Activated CD4-positive, alpha-beta T cell treated with anti-CD3 and anti-CD28 coated beads for 36 hours (primary cell): ENCODE measurements at regions not wholly inside any gene's neighbourhood (a gene's known extent, or its start where the extent isn't known, plus 50 kb on each side); places are given as distances from the start of the nearest gene placed in this dataset.
"Not testable (repeated sequence)": the region's sequence is repeated elsewhere in the genome, so short reads cannot be mapped to it uniquely, and the experiment has no call there.

Source experiments
- ATAC-seq: fragments of 200-7000 bp; cut with Tn5 transposase; one replicate; pipeline ENCODE4 v1.10.0; 2021; ENCODE audit warnings: mild to moderate bottlenecking, moderate library complexity
- CTCF ChIA-PET: fragments of 350-600 bp; sonication (Branson Sonifier 250); formaldehyde crosslinking; loops from one replicate; lab custom pipeline; 2021; ENCODE audit warnings: antibody characterized with exemption; lab: Charles Lee
- POLR2A ChIA-PET: fragments of 350-600 bp; sonication (Branson Sonifier 250); formaldehyde crosslinking; loops from one replicate; lab custom pipeline; 2021; ENCODE audit warnings: antibody characterized with exemption, inconsistent platforms; lab: Charles Lee
- DNase-seq: peaks from one replicate; pipeline ENCODE4 v3.0.0-alpha.2; 2020
- H3K27ac Mint-ChIP-seq: one replicate; pipeline ENCODE4 v1.8.0; 2021; ENCODE audit warnings: mixed read lengths
- H3K27me3 Mint-ChIP-seq: one replicate; pipeline ENCODE4 v1.8.0; 2021; ENCODE audit warnings: mixed read lengths
- H3K36me3 Mint-ChIP-seq: one replicate; pipeline ENCODE4 v1.8.0; 2021; ENCODE audit warnings: low read depth, mixed read lengths
- H3K4me1 Mint-ChIP-seq: one replicate; pipeline ENCODE4 v1.8.0; 2021; ENCODE audit warnings: mixed read lengths
- H3K4me3 Mint-ChIP-seq: one replicate; pipeline ENCODE4 v1.8.0; 2021; ENCODE audit warnings: mild to moderate bottlenecking, moderate library complexity, mixed read lengths
- H3K9me3 Mint-ChIP-seq: one replicate; pipeline ENCODE4 v1.8.0; 2021; ENCODE audit warnings: low read depth, mixed read lengths
- intact Hi-C, 2 experiments: fragments of 100-400 bp; cut with DNase I in 1 of 2; cut with micrococcal nuclease in 1 of 2; formaldehyde crosslinking; loops; one replicate each; pipeline versions ENCODE4 v1.14.2 to v1.15.1; 2022 to 2024; cut with DNase I, micrococcal nuclease

- Mint-ChIP-seq H3K27ac (no peak overlapping the region), H3K36me3 (no peaks in the 10 kb centered on the region)
- CTCF ChIA-PET: no interaction called here
These were observed 262.6 kb downstream of the MAP2K6 start for GRCh38 chr17:69677130-69677529.

GRCh38 chr17:69678206-69678605 lies 263.7 kb downstream of the MAP2K6 start:
- DNase-seq: no peak
- ChIA-PET CTCF (no interaction called here), POLR2A (no interaction called here)
- H3K27ac Mint-ChIP-seq: no peak overlapping the region
- intact Hi-C loops: no loop called here
- H3K27me3 Mint-ChIP-seq: no peaks in the 10 kb centered on the region
- H3K9me3 Mint-ChIP-seq: peaks cover 3% of the 10 kb centered on the region
- H3K36me3 Mint-ChIP-seq: no peaks in the 10 kb centered on the region
- ATAC-seq: no peak
- H3K4me3 Mint-ChIP-seq: no peak overlapping the region
- H3K4me1 Mint-ChIP-seq: no peaks in the 10 kb centered on the region

More at GRCh38 chr17:69677130-69677529, 262.6 kb downstream of the MAP2K6 start:
- DNase-seq (no peak), ATAC-seq (no peak)
- H3K27me3 Mint-ChIP-seq: no peaks in the 10 kb centered on the region
- intact Hi-C loops: no loop called here
- no peaks in the 10 kb centered on the region for H3K4me1 Mint-ChIP-seq
- POLR2A ChIA-PET: no interaction called here
- no peak overlapping the region for H3K4me3 Mint-ChIP-seq
- H3K9me3 Mint-ChIP-seq: peaks cover 3% of the 10 kb centered on the region

DNA sequence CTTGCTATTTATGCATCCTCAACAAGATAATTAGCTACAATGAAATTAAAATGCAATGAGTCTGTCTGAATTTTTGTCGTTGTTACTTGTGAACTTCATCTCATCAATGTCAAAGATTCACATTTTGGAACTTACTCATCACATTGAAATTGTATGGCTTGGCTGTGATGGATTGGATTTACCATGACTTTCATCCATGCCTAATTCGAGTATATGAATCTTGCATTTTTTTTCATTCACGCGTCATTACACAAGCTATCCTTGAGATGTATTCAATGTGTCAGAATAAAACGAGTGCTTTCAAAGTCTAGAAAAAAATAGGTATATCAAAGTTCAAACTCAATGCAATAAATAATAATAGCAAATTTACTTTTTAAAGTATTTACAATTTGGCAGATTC lies 265.3 kb downstream of the MAP2K6 start:
- ChIA-PET CTCF (no interaction called here), POLR2A (no interaction called here)
- H3K36me3 Mint-ChIP-seq: no peaks in the 10 kb centered on the region
- H3K4me3 Mint-ChIP-seq: no peak overlapping the region
- intact Hi-C loops: no loop called here
- H3K4me1 Mint-ChIP-seq: no peaks in the 10 kb centered on the region
- ATAC-seq (no peak), DNase-seq (no peak)
- H3K9me3 Mint-ChIP-seq: peaks cover 3% of the 10 kb centered on the region
- H3K27ac Mint-ChIP-seq: no peak overlapping the region
- H3K27me3 Mint-ChIP-seq: peaks cover 1% of the 10 kb centered on the region

DNA sequence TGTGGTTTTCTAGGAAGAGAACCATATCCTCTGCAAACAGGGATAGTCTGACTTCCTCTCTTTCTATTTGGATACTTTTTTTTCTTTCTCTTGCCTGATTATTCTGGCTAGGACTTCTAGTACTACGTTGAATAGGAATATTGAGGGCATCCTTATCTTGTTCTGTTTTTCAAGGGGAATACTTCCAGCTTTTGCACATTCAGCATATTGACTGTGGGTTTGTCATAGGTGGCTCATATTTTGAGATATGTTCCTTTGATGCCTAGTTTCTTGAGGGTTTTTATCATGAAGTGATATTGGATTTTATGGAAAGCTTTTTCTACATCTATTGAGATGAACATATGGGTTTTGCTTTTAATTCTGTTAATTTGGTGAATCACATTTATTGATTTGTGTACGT lies 269.8 kb downstream of the MAP2K6 start:
- POLR2A ChIA-PET: no interaction called here

DNA sequence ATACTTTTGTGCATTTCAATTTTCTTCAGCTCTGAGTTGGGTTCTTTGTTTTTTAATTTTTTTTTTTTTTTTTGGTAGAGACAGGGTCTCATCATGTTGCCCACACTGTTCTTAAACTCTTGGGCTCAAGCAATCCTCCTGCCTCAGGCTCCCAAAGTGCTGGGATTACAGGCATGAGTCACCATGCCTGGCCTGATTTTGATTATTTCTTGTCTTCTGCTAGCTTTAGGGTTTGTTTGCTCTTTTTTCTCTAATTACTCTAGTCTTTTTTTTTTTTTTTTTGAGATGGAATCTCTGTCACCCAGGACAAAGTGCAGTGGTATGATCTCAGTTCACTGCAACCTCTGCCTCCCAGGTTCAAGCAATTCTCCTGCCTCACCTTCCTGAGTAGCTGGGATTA lies 270.7 kb downstream of the MAP2K6 start:
- CTCF ChIA-PET: not testable (repeated sequence)
- POLR2A ChIA-PET: interaction anchor here (0.6 kb wide), 1 partner anchor 110 kb away, joined by 3 read pairs; no protein-coding TSS in a partner anchor

More for the DNA sequence above, 269.8 kb downstream of the MAP2K6 start:
- CTCF ChIA-PET: no interaction called here
- DNase-seq (no peak), ATAC-seq (no peak)
- peaks cover 9% of the 10 kb centered on the region for H3K9me3 Mint-ChIP-seq
- no peaks in the 10 kb centered on the region for H3K4me1 Mint-ChIP-seq
- no peak overlapping the region for H3K27ac Mint-ChIP-seq
- H3K4me3 Mint-ChIP-seq: no peak overlapping the region
- intact Hi-C loops: no loop called here
- H3K36me3 Mint-ChIP-seq: peaks cover 1% of the 10 kb centered on the region
- H3K27me3 Mint-ChIP-seq: peaks cover 11% of the 10 kb centered on the region

GRCh38 chr17:69690531-69690930 lies 276.0 kb downstream of the MAP2K6 start:
- Mint-ChIP-seq H3K9me3 (peaks cover 9% of the 10 kb centered on the region), H3K36me3 (peaks cover 1% of the 10 kb centered on the region), H3K4me1 (no peaks in the 10 kb centered on the region), H3K27me3 (peaks cover 11% of the 10 kb centered on the region), H3K27ac (no peak overlapping the region), H3K4me3 (no peak overlapping the region)
- DNase-seq (no peak), ATAC-seq (no peak)
- intact Hi-C loops: no loop called here
- ChIA-PET CTCF (interaction anchor here (0.6 kb wide), 1 partner anchor 200 kb away, joined by 3 read pairs; no protein-coding TSS in a partner anchor), POLR2A (no interaction called here)

More for the DNA sequence above, 270.7 kb downstream of the MAP2K6 start:
- H3K36me3 Mint-ChIP-seq, intact Hi-C loops, H3K4me1 Mint-ChIP-seq, H3K4me3 Mint-ChIP-seq, H3K27ac Mint-ChIP-seq, ATAC-seq, DNase-seq: not testable (repeated sequence)
- Mint-ChIP-seq H3K9me3 (peaks cover 13% of the 10 kb centered on the region), H3K27me3 (peaks cover 11% of the 10 kb centered on the region)

- H3K27me3 Mint-ChIP-seq: peaks cover 8% of the 10 kb centered on the region
- H3K4me3 Mint-ChIP-seq: no peak overlapping the region
- no peak for DNase-seq
- peaks cover 11% of the 10 kb centered on the region for H3K9me3 Mint-ChIP-seq
- ATAC-seq: no peak
- intact Hi-C loops: no loop called here
- POLR2A ChIA-PET: no interaction called here
- CTCF ChIA-PET: no interaction called here
- H3K4me1 Mint-ChIP-seq: no peaks in the 10 kb centered on the region
- no peak overlapping the region for H3K27ac Mint-ChIP-seq
- H3K36me3 Mint-ChIP-seq: no peaks in the 10 kb centered on the region
These were observed 277.7 kb downstream of the MAP2K6 start for GRCh38 chr17:69692171-69692570.

- ATAC-seq: no peak
- Mint-ChIP-seq H3K4me1 (no peaks in the 10 kb centered on the region), H3K4me3 (no peak overlapping the region), H3K27ac (no peak overlapping the region), H3K36me3 (no peaks in the 10 kb centered on the region), H3K27me3 (peaks cover 2% of the 10 kb centered on the region), H3K9me3 (peaks cover 10% of the 10 kb centered on the region)
- ChIA-PET POLR2A (no interaction called here), CTCF (no interaction called here)
- no peak for DNase-seq
- intact Hi-C loops: no loop called here
These were observed 281.1 kb downstream of the MAP2K6 start for GRCh38 chr17:69695646-69696045.

DNA sequence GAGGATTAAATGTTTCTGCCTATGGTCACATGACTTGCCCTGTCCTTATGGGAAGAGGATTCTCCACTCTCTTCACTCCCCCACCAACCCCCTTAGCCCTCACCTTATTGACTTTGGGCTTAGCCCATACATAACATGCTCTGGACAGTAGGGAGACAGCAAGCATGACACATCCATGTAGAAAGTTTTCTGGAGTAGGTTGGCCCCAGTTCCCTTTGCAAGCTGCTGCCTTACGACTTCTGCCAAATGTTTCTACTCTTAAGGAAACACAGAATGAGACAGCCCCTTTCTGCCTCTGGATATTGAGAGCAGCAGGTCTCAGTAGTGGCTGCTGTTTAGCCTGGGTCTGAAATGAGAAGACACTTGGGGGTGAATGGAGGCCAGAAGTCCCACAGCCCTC lies 282.2 kb downstream of the MAP2K6 start:
- Mint-ChIP-seq H3K9me3 (peaks cover 10% of the 10 kb centered on the region), H3K27ac (no peak overlapping the region), H3K36me3 (no peaks in the 10 kb centered on the region), H3K4me3 (no peak overlapping the region), H3K27me3 (peaks cover 2% of the 10 kb centered on the region), H3K4me1 (no peaks in the 10 kb centered on the region)
- ChIA-PET POLR2A (no interaction called here), CTCF (no interaction called here)
- ATAC-seq (no peak), DNase-seq (no peak)
- intact Hi-C loops: no loop called here

GRCh38 chr17:69698352-69698751 lies 283.9 kb downstream of the MAP2K6 start:
- intact Hi-C loops, H3K27ac Mint-ChIP-seq, ATAC-seq, H3K4me3 Mint-ChIP-seq, H3K9me3 Mint-ChIP-seq, POLR2A ChIA-PET, DNase-seq, H3K4me1 Mint-ChIP-seq, H3K36me3 Mint-ChIP-seq, H3K27me3 Mint-ChIP-seq, CTCF ChIA-PET: not testable (repeated sequence)

DNA sequence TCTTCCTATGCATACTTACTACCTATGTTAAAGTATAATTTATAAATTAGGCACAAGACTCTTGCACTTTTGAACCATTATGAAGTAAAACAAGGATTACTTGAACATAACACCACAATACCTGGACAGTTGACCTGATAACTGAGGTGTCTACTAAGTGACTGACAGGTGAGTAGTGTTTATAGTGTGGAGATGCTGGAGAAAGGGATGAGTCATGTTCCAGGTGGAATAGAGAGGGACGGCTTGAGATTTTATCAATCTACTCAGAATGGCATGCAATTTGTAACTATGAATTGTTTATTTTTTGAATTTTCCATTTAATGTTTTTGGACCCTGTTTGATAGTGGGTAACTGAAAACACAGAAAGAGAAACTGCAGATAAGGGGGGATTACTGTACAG lies 287.6 kb downstream of the MAP2K6 start:
- ATAC-seq (no peak), DNase-seq (no peak)
- Mint-ChIP-seq H3K9me3 (peaks cover 9% of the 10 kb centered on the region), H3K4me1 (no peaks in the 10 kb centered on the region), H3K4me3 (no peak overlapping the region), H3K27ac (no peak overlapping the region), H3K27me3 (no peaks in the 10 kb centered on the region), H3K36me3 (no peaks in the 10 kb centered on the region)
- CTCF ChIA-PET: no interaction called here
- intact Hi-C loops: no loop called here
- POLR2A ChIA-PET: no interaction called here

DNA sequence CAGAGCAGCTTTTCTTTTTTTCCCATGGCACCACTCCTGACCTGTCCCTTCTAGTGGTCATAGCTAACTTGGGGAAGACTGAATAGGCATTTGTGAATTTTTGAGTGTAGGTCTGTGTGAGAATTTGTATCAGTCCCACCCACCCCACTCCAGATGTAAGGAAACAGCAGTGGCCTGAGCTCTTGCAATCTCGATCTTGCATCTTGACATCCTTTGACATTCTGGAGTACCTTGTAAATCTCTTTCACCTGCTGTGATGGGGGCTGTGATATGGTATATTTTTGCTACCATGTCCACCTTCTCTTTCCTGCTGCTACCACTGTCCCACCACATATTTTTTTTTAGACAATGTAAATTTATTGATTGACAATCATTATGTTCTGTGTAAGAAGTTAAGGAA lies 289.3 kb downstream of the MAP2K6 start:
- intact Hi-C loops: no loop called here
- ChIA-PET POLR2A (no interaction called here), CTCF (no interaction called here)
- Mint-ChIP-seq H3K27ac (no peak overlapping the region), H3K36me3 (no peaks in the 10 kb centered on the region), H3K4me3 (no peak overlapping the region), H3K9me3 (peaks cover 5% of the 10 kb centered on the region), H3K27me3 (no peaks in the 10 kb centered on the region), H3K4me1 (no peaks in the 10 kb centered on the region)
- no peak for ATAC-seq
- no peak for DNase-seq

GRCh38 chr17:69704935-69705334 lies 290.4 kb downstream of the MAP2K6 start:
- H3K4me3 Mint-ChIP-seq: no peak overlapping the region
- POLR2A ChIA-PET: no interaction called here
- CTCF ChIA-PET: interaction anchor here (0.8 kb wide), 1 partner anchor 30 kb away, joined by 3 read pairs; no protein-coding TSS in a partner anchor
- H3K9me3 Mint-ChIP-seq: no peaks in the 10 kb centered on the region
- ATAC-seq: no peak
- intact Hi-C loops: no loop called here
- no peaks in the 10 kb centered on the region for H3K27me3 Mint-ChIP-seq
- H3K27ac Mint-ChIP-seq: no peak overlapping the region
- DNase-seq: no peak
- H3K36me3 Mint-ChIP-seq: no peaks in the 10 kb centered on the region
- H3K4me1 Mint-ChIP-seq: peaks cover 4% of the 10 kb centered on the region
